Endodermal cell (in vitro differentiated cells): ENCODE measurements at regions not wholly inside any gene's neighbourhood (a gene's known extent, or its start where the extent isn't known, plus 50 kb on each side); places are given as distances from the start of the nearest gene placed in this dataset.

Source experiments
- DNase-seq: peaks from one replicate; pipeline ENCODE4 v3.0.0-alpha.2; 2017
- H3K27ac ChIP-seq: 2 replicates; pipeline ENCODE4 v1.5.1; 2013; ENCODE audit warnings: mild to moderate bottlenecking, low read depth, low read length, moderate library complexity
- H3K27me3 ChIP-seq: 2 replicates; pipeline ENCODE4 v1.6.1; 2013; ENCODE audit warnings: mild to moderate bottlenecking, low read length, moderate library complexity; ENCODE audit not compliant: insufficient read depth, control insufficient read depth, poor library complexity, severe bottlenecking
- H3K36me3 ChIP-seq: 2 replicates; pipeline ENCODE4 v1.7.0; 2013; ENCODE audit warnings: mild to moderate bottlenecking, low read length, moderate library complexity; ENCODE audit not compliant: control insufficient read depth, insufficient read depth
- H3K4me1 ChIP-seq: one replicate; pipeline ENCODE4 v1.7.0; 2013; ENCODE audit warnings: low read length; ENCODE audit not compliant: control insufficient read depth, insufficient read depth
- H3K4me3 ChIP-seq: 2 replicates; pipeline ENCODE4 v1.5.1; 2013; ENCODE audit warnings: mild to moderate bottlenecking, low read length, moderate library complexity
- H3K9ac ChIP-seq: 2 replicates; pipeline ENCODE4 v1.6.1; 2013; ENCODE audit warnings: mild to moderate bottlenecking, low read length, moderate library complexity; ENCODE audit not compliant: poor library complexity, severe bottlenecking; ENCODE audit errors: extremely low read depth
- H3K9me3 ChIP-seq: 2 replicates; pipeline ENCODE4 v1.6.1; 2013; ENCODE audit warnings: mild to moderate bottlenecking, low read length, moderate library complexity; ENCODE audit not compliant: control insufficient read depth
- H3K27ac Mint-ChIP-seq: 2 replicates; pipeline ENCODE4 v1.8.0; 2020; ENCODE audit warnings: mixed read lengths
- H3K27me3 Mint-ChIP-seq: 2 replicates; pipeline ENCODE4 v1.8.0; 2021; ENCODE audit warnings: mild to moderate bottlenecking, mixed read lengths; ENCODE audit not compliant: insufficient read depth
- H3K36me3 Mint-ChIP-seq: 2 replicates; pipeline ENCODE4 v1.8.0; 2020; ENCODE audit warnings: low read depth, mixed read lengths
- H3K4me1 Mint-ChIP-seq: 2 replicates; pipeline ENCODE4 v1.8.0; 2020; ENCODE audit warnings: mixed read lengths
- H3K4me3 Mint-ChIP-seq: 2 replicates; pipeline ENCODE4 v1.8.0; 2020; ENCODE audit warnings: mild to moderate bottlenecking, moderate library complexity, mixed read lengths
- H3K9me3 Mint-ChIP-seq: 2 replicates; pipeline ENCODE4 v1.8.0; 2020; ENCODE audit warnings: mild to moderate bottlenecking, mixed read lengths
- WGBS, 2 experiments: methylation state at CpG; one replicate each; pipeline versions ENCODE4 v1.1.5 to v1.1.7; 2013; ENCODE audit warnings: missing lambda C conversion rate in 2 of 2, mixed read lengths in 1 of 2; ENCODE audit not compliant: insufficient coverage in 1 of 2, insufficient read length in 1 of 2; 5-methylcytosine and 5-hydroxymethylcytosine counted together
- TF ChIP-seq, protein P1 (sequence below): fragments of 200-600 bp; sonication (generic); conservative IDR thresholded peaks from 2 replicates; pipeline ENCODE4 v1.5.0; 2021; ENCODE audit warnings: antibody characterized with exemption, mild to moderate bottlenecking

DNA sequence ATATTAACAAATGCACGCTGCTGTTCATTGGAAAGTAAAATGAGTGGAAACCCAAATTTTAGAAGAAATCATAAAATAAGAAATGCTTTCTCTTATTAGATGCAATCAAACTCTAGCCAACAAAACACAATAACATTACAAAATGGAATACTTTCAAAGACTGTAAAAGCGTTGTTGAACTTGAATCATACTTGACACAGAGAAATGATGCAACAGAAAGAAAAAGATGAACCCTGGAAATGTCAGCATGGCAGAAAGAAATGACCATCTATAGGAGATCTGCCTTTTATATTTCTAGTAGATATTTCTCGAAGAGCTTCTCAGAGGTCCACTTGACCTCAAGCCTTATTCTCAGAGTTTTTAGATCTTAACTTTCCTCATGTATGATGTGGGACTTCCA is 170.6 kb upstream of the MEIS1 start:
- Histone ChIP-seq H3K27me3 (no peaks in the 10 kb centered on the region), H3K4me3 (no peak overlapping the region), H3K27ac (no peak overlapping the region), H3K36me3 (no peaks in the 10 kb centered on the region), H3K9ac (no peak overlapping the region), H3K9me3 (no peaks in the 10 kb centered on the region), H3K4me1 (no peaks in the 10 kb centered on the region)
- no peaks in the 10 kb centered on the region for H3K9me3 Mint-ChIP-seq
- H3K4me3 Mint-ChIP-seq: no peak overlapping the region
- TF ChIP-seq, protein P1, sequence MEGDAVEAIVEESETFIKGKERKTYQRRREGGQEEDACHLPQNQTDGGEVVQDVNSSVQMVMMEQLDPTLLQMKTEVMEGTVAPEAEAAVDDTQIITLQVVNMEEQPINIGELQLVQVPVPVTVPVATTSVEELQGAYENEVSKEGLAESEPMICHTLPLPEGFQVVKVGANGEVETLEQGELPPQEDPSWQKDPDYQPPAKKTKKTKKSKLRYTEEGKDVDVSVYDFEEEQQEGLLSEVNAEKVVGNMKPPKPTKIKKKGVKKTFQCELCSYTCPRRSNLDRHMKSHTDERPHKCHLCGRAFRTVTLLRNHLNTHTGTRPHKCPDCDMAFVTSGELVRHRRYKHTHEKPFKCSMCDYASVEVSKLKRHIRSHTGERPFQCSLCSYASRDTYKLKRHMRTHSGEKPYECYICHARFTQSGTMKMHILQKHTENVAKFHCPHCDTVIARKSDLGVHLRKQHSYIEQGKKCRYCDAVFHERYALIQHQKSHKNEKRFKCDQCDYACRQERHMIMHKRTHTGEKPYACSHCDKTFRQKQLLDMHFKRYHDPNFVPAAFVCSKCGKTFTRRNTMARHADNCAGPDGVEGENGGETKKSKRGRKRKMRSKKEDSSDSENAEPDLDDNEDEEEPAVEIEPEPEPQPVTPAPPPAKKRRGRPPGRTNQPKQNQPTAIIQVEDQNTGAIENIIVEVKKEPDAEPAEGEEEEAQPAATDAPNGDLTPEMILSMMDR: no peak
- H3K27me3 Mint-ChIP-seq: no peaks in the 10 kb centered on the region
- H3K27ac Mint-ChIP-seq: no peak overlapping the region
- H3K4me1 Mint-ChIP-seq: no peaks in the 10 kb centered on the region
- 80 to 98% methylated on average over 1 to 3 of the region's 3 CpGs for WGBS, 2 experiments
- peaks cover 8% of the 10 kb centered on the region for H3K36me3 Mint-ChIP-seq
- no peak for DNase-seq

GRCh38 chr2:66255867-66256266 is 179.1 kb upstream of the MEIS1 start:
- peaks cover 9% of the 10 kb centered on the region for H3K4me1 ChIP-seq
- H3K36me3 Mint-ChIP-seq: peaks cover 9% of the 10 kb centered on the region
- no peaks in the 10 kb centered on the region for H3K36me3 ChIP-seq

GRCh38 chr2:66255136-66255535 is 179.8 kb upstream of the MEIS1 start:
- Histone ChIP-seq H3K36me3 (no peaks in the 10 kb centered on the region), H3K4me1 (peaks cover 9% of the 10 kb centered on the region), H3K9ac (no peak overlapping the region), H3K9me3 (no peaks in the 10 kb centered on the region), H3K27me3 (peaks cover 8% of the 10 kb centered on the region), H3K4me3 (no peak overlapping the region), H3K27ac (no peak overlapping the region)
- peak overlapping the region; percentile 77 for H3K27ac Mint-ChIP-seq
- TF ChIP-seq, protein P1: no peak
- peaks cover 16% of the 10 kb centered on the region for H3K36me3 Mint-ChIP-seq
- no peaks in the 10 kb centered on the region for H3K9me3 Mint-ChIP-seq
- H3K4me1 Mint-ChIP-seq: peaks cover 25% of the 10 kb centered on the region
- no peak for DNase-seq
- no peak overlapping the region for H3K4me3 Mint-ChIP-seq
- peaks cover 2% of the 10 kb centered on the region for H3K27me3 Mint-ChIP-seq

More at GRCh38 chr2:66255867-66256266, 179.1 kb upstream of the MEIS1 start:
- DNase-seq: no peak
- no peak overlapping the region for H3K4me3 Mint-ChIP-seq
- Histone ChIP-seq H3K9ac (no peak overlapping the region), H3K27me3 (peaks cover under 1% of the 10 kb centered on the region), H3K9me3 (no peaks in the 10 kb centered on the region), H3K4me3 (no peak overlapping the region), H3K27ac (no peak overlapping the region)
- no peaks in the 10 kb centered on the region for H3K9me3 Mint-ChIP-seq
- no peak overlapping the region for H3K27ac Mint-ChIP-seq
- 85 to 94% methylated on average over 2 to 3 of the region's 3 CpGs for WGBS, 2 experiments
- peaks cover 2% of the 10 kb centered on the region for H3K27me3 Mint-ChIP-seq
- TF ChIP-seq, protein P1: no peak
- peaks cover 25% of the 10 kb centered on the region for H3K4me1 Mint-ChIP-seq
